Activated T-cell treated with anti-CD3 and anti-CD28 coated beads, Interleukin-2, amount 50 U/mL, for 48 hours (primary cell): ENCODE measurements at regions not wholly inside any gene's neighbourhood (a gene's known extent, or its start where the extent isn't known, plus 50 kb on each side); places are given as distances from the start of the nearest gene placed in this dataset.
"Not testable (repeated sequence)": the region's sequence is repeated elsewhere in the genome, so short reads cannot be mapped to it uniquely, and the experiment has no call there.

ENCODE experiments used
- DNase-seq, 2 experiments: peaks; one replicate each; pipeline ENCODE4 v3.0.0-alpha.2; 2020

GRCh38 chr3:145355206-145355605 lies 805.8 kb downstream of the PLOD2 start:
- DNase-seq = no peak

- DNase-seq = no peak
Measured at GRCh38 chr3:145357453-145357852, 803.5 kb downstream of the PLOD2 start.

GRCh38 chr3:145359040-145359439 lies 801.9 kb downstream of the PLOD2 start:
- DNase-seq = no peak

GRCh38 chr3:145368748-145369147 lies 792.2 kb downstream of the PLOD2 start:
- DNase-seq = no peak

GRCh38 chr3:145370870-145371269 lies 790.1 kb downstream of the PLOD2 start:
- no peak for DNase-seq

GRCh38 chr3:145377301-145377700 lies 783.7 kb downstream of the PLOD2 start:
- DNase-seq = no peak

GRCh38 chr3:145383416-145383815 lies 777.6 kb downstream of the PLOD2 start:
- DNase-seq = no peak

GRCh38 chr3:145384307-145384706 lies 776.7 kb downstream of the PLOD2 start:
- DNase-seq = no peak

GRCh38 chr3:145387211-145387610 lies 773.8 kb downstream of the PLOD2 start:
- DNase-seq = no peak

- no peak for DNase-seq
Measured at GRCh38 chr3:145395421-145395820, 765.6 kb downstream of the PLOD2 start.

- no peak for DNase-seq
Measured at GRCh38 chr3:145411605-145412004, 749.4 kb downstream of the PLOD2 start.

- no peak for DNase-seq
Measured at GRCh38 chr3:145417678-145418077, 743.3 kb downstream of the PLOD2 start.

GRCh38 chr3:145422556-145422955 lies 738.4 kb downstream of the PLOD2 start:
- no peak for DNase-seq

- no peak for DNase-seq
Measured at GRCh38 chr3:145427355-145427754, 733.6 kb downstream of the PLOD2 start.

- DNase-seq = no peak
Measured at GRCh38 chr3:145429546-145429945, 731.4 kb downstream of the PLOD2 start.

GRCh38 chr3:145448436-145448835 lies 712.5 kb downstream of the PLOD2 start:
- DNase-seq = no peak

- no peak for DNase-seq
Measured at GRCh38 chr3:145450018-145450682, 710.8 kb downstream of the PLOD2 start.

GRCh38 chr3:145457825-145458552 lies 703.0 kb downstream of the PLOD2 start:
- DNase-seq = no peak

- not testable (repeated sequence) for DNase-seq
Measured at GRCh38 chr3:145459681-145460080, 701.3 kb downstream of the PLOD2 start.

GRCh38 chr3:145471976-145472375 lies 689.0 kb downstream of the PLOD2 start:
- no peak for DNase-seq

- DNase-seq = not testable (repeated sequence)
Measured at GRCh38 chr3:145482735-145483134, 678.2 kb downstream of the PLOD2 start.

- no peak for DNase-seq
Measured at GRCh38 chr3:145483992-145484391, 677.0 kb downstream of the PLOD2 start.

GRCh38 chr3:145489011-145489410 lies 672.0 kb downstream of the PLOD2 start:
- no peak for DNase-seq
